Activated naive CD8-positive, alpha-beta T cell treated with anti-CD3 and anti-CD28 coated beads, Interleukin-2, amount 50 U/mL, for 24 hours (primary cell): ENCODE measurements at regions not wholly inside any gene's neighbourhood (a gene's known extent, or its start where the extent isn't known, plus 50 kb on each side); places are given as distances from the start of the nearest gene placed in this dataset.
"Not testable (repeated sequence)": the region's sequence is repeated elsewhere in the genome, so short reads cannot be mapped to it uniquely, and the experiment has no call there.

Source experiments
- ATAC-seq: fragments of 150-1000 bp; cut with Tn5 transposase; one replicate; pipeline ENCODE4 v1.10.0; 2021
- DNase-seq: peaks from one replicate; pipeline ENCODE4 v3.0.0; 2021
- H3K27ac Mint-ChIP-seq: one replicate; pipeline ENCODE4 v1.8.0; 2021; ENCODE audit warnings: mild to moderate bottlenecking, mixed read lengths
- H3K27me3 Mint-ChIP-seq: one replicate; pipeline ENCODE4 v1.8.0; 2021; ENCODE audit warnings: mixed read lengths
- H3K36me3 Mint-ChIP-seq: one replicate; pipeline ENCODE4 v1.8.0; 2021; ENCODE audit warnings: low read depth, mixed read lengths
- H3K4me1 Mint-ChIP-seq: one replicate; pipeline ENCODE4 v1.8.0; 2021; ENCODE audit warnings: mixed read lengths
- H3K4me3 Mint-ChIP-seq: one replicate; pipeline ENCODE4 v1.8.0; 2021; ENCODE audit warnings: mild to moderate bottlenecking, moderate library complexity, mixed read lengths
- H3K9me3 Mint-ChIP-seq: one replicate; pipeline ENCODE4 v1.8.0; 2021; ENCODE audit warnings: mixed read lengths

DNA sequence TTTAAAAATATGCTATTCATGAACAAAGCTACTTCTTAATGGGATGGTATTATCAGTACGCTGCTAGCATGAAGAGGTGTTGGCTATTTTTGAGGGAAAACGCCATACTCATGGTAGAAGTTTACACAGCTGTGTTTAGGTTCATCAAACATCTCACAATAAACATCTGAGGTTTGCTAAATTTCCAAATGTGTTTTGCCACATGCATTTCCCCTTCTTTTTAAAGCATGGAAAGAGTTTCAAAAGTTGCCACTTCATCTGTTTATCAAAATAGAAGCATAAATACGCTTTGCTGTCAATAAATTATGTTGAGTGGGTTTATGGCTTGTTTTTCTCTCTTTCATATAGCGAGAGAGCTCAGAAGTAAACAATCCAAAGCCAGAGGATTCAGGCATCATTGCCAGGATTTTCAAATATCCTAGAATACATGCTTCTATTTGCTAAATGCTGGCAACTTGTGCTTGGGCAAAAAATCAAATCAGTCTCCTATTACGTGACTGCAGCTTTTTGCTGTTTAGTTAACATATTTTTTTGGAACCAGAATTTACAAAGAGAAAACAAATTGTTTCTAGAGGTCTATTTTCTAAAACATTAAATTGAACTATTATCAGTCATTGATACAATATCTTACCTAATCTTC is 1919.9 kb upstream of the LRRTM1 start:
- H3K27ac Mint-ChIP-seq: no peak overlapping the region
- no peaks in the 10 kb centered on the region for H3K36me3 Mint-ChIP-seq
- no peak for ATAC-seq
- H3K27me3 Mint-ChIP-seq: no peaks in the 10 kb centered on the region
- peaks cover 10% of the 10 kb centered on the region for H3K9me3 Mint-ChIP-seq
- H3K4me3 Mint-ChIP-seq: no peak overlapping the region
- H3K4me1 Mint-ChIP-seq: no peaks in the 10 kb centered on the region
- no peak for DNase-seq

DNA sequence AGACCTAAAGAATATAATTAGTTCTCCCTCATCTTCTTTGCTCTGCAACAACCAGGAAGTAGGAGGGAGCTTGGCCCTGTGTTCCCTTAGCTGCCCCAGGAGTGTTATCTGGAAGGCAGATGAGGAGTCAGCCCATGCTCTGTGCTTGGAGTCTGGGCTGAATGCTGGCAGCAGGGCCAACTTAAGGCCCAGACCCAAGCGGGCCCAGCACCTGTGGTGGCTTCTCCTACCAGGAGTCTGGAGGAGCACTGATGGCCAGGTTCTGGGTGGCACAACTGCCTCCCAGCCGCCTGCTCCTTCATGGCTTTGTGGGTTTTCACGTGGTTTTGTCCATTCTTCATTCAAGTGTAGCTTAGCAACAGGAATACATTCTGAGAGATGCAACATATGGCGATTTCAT is 1910.7 kb upstream of the LRRTM1 start:
- no peaks in the 10 kb centered on the region for H3K36me3 Mint-ChIP-seq
- peaks cover 18% of the 10 kb centered on the region for H3K9me3 Mint-ChIP-seq
- H3K4me1 Mint-ChIP-seq: no peaks in the 10 kb centered on the region
- no peak overlapping the region for H3K4me3 Mint-ChIP-seq
- no peak overlapping the region for H3K27ac Mint-ChIP-seq
- no peaks in the 10 kb centered on the region for H3K27me3 Mint-ChIP-seq
- no peak for ATAC-seq
- DNase-seq: no peak

- DNase-seq (no peak), ATAC-seq (no peak)
- H3K36me3 Mint-ChIP-seq: no peaks in the 10 kb centered on the region
- H3K9me3 Mint-ChIP-seq: peaks cover 31% of the 10 kb centered on the region
- H3K4me1 Mint-ChIP-seq: no peaks in the 10 kb centered on the region
- H3K27me3 Mint-ChIP-seq: no peaks in the 10 kb centered on the region
- H3K27ac Mint-ChIP-seq: no peak overlapping the region
- H3K4me3 Mint-ChIP-seq: no peak overlapping the region
Observed at GRCh38 chr2:82199493-82199852, 1894.9 kb upstream of the LRRTM1 start.

DNA sequence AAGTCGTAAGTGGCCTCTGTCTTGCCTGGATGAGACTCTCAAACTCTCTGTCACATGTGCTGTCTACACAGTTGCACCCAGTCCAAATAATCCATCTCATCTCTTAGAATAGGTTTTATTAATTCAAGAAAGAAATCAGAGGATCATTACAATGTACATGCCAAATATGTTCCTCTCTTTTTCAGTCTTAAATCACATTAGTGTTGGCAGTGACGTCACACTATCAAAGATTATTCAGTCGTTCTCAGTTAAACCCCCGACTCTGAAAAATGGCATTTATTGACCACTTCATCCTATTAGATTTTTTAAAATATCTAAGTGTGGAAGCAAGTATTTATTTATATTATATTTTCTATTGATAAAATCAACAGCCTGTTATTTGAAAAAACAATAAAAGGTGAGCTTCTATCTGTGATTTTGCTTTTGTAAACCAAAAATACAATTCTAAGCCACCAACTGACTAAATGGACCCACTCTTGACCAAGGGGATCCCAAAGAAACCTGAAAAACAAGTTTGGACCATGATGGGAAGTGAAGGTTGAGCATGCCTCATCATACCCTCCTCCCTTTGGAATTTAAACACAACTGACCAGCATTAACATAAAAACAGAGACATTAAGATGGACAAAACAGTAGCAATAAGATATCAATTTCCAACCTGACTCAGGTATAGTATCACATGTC is 1894.4 kb upstream of the LRRTM1 start:
- Mint-ChIP-seq H3K9me3 (peaks cover 31% of the 10 kb centered on the region), H3K27ac (no peak overlapping the region), H3K27me3 (no peaks in the 10 kb centered on the region), H3K4me3 (no peak overlapping the region), H3K4me1 (no peaks in the 10 kb centered on the region), H3K36me3 (no peaks in the 10 kb centered on the region)
- ATAC-seq: no peak
- DNase-seq: no peak

- no peak overlapping the region for H3K4me3 Mint-ChIP-seq
Observed at GRCh38 chr2:82182270-82182669, 1877.7 kb upstream of the LRRTM1 start.

GRCh38 chr2:82175210-82175609 is 1870.7 kb upstream of the LRRTM1 start:
- not testable (repeated sequence) for DNase-seq, H3K27me3 Mint-ChIP-seq, H3K27ac Mint-ChIP-seq, ATAC-seq, H3K4me3 Mint-ChIP-seq, H3K4me1 Mint-ChIP-seq, H3K36me3 Mint-ChIP-seq
- H3K9me3 Mint-ChIP-seq: peaks cover 16% of the 10 kb centered on the region

More at GRCh38 chr2:82182270-82182669, 1877.7 kb upstream of the LRRTM1 start:
- H3K9me3 Mint-ChIP-seq: peaks cover 25% of the 10 kb centered on the region
- H3K27me3 Mint-ChIP-seq: no peaks in the 10 kb centered on the region
- no peaks in the 10 kb centered on the region for H3K36me3 Mint-ChIP-seq
- no peak for DNase-seq
- ATAC-seq: no peak
- H3K27ac Mint-ChIP-seq: no peak overlapping the region
- H3K4me1 Mint-ChIP-seq: no peaks in the 10 kb centered on the region

GRCh38 chr2:82172483-82172882 is 1867.9 kb upstream of the LRRTM1 start:
- Mint-ChIP-seq H3K36me3 (no peaks in the 10 kb centered on the region), H3K9me3 (peaks cover 20% of the 10 kb centered on the region), H3K27ac (no peak overlapping the region), H3K4me1 (no peaks in the 10 kb centered on the region), H3K27me3 (no peaks in the 10 kb centered on the region), H3K4me3 (no peak overlapping the region)
- ATAC-seq (no peak), DNase-seq (no peak)

- Mint-ChIP-seq H3K27ac (no peak overlapping the region), H3K27me3 (no peaks in the 10 kb centered on the region), H3K9me3 (peaks cover 14% of the 10 kb centered on the region), H3K4me1 (no peaks in the 10 kb centered on the region), H3K36me3 (no peaks in the 10 kb centered on the region), H3K4me3 (no peak overlapping the region)
- ATAC-seq: no peak
- DNase-seq: no peak
Observed at GRCh38 chr2:82169379-82169778, 1864.8 kb upstream of the LRRTM1 start.

GRCh38 chr2:82165377-82165776 is 1860.8 kb upstream of the LRRTM1 start:
- Mint-ChIP-seq H3K4me3 (no peak overlapping the region), H3K27ac (no peak overlapping the region), H3K9me3 (peaks cover 10% of the 10 kb centered on the region), H3K4me1 (no peaks in the 10 kb centered on the region), H3K27me3 (no peaks in the 10 kb centered on the region), H3K36me3 (no peaks in the 10 kb centered on the region)
- ATAC-seq (no peak), DNase-seq (no peak)

- no peak for ATAC-seq
- H3K9me3 Mint-ChIP-seq: peaks cover 7% of the 10 kb centered on the region
- DNase-seq: no peak
- no peak overlapping the region for H3K4me3 Mint-ChIP-seq
- no peaks in the 10 kb centered on the region for H3K4me1 Mint-ChIP-seq
- H3K27me3 Mint-ChIP-seq: no peaks in the 10 kb centered on the region
- H3K27ac Mint-ChIP-seq: no peak overlapping the region
- no peaks in the 10 kb centered on the region for H3K36me3 Mint-ChIP-seq
Observed at GRCh38 chr2:82158150-82158549, 1853.6 kb upstream of the LRRTM1 start.

- ATAC-seq (no peak), DNase-seq (no peak)
- Mint-ChIP-seq H3K9me3 (peaks cover 7% of the 10 kb centered on the region), H3K36me3 (no peaks in the 10 kb centered on the region), H3K27ac (no peak overlapping the region), H3K4me1 (no peaks in the 10 kb centered on the region), H3K4me3 (no peak overlapping the region), H3K27me3 (no peaks in the 10 kb centered on the region)
Observed at GRCh38 chr2:82155469-82155868, 1850.9 kb upstream of the LRRTM1 start.

GRCh38 chr2:82143343-82143742 is 1838.8 kb upstream of the LRRTM1 start:
- Mint-ChIP-seq H3K9me3 (peaks cover 25% of the 10 kb centered on the region), H3K27ac (no peak overlapping the region), H3K4me3 (no peak overlapping the region), H3K27me3 (no peaks in the 10 kb centered on the region), H3K4me1 (no peaks in the 10 kb centered on the region), H3K36me3 (no peaks in the 10 kb centered on the region)
- DNase-seq (no peak), ATAC-seq (no peak)

- H3K27ac Mint-ChIP-seq: no peak overlapping the region
- no peak overlapping the region for H3K4me3 Mint-ChIP-seq
- DNase-seq (no peak), ATAC-seq (no peak)
- peaks cover 21% of the 10 kb centered on the region for H3K9me3 Mint-ChIP-seq
- no peaks in the 10 kb centered on the region for H3K4me1 Mint-ChIP-seq
- no peaks in the 10 kb centered on the region for H3K36me3 Mint-ChIP-seq
- no peaks in the 10 kb centered on the region for H3K27me3 Mint-ChIP-seq
Observed at GRCh38 chr2:82139979-82140611, 1835.5 kb upstream of the LRRTM1 start.

DNA sequence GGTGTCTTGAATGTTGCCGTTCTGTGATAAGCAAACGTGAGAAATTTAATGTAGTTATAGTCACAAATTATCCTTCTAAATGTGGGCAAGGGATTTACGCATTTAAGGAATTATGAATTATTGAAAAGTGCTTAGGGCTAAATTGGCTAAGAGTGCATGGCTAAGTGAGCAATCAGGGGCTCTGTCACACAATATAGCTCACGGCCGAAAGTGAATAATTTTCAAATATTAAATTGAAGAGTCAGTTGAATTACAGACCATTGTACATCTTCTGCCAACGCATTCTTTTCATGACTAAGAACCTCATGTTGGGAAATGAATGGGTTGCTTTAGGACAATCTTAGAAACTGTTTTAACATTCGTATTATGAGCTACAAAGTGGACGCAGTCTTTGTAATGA is 1832.9 kb upstream of the LRRTM1 start:
- no peaks in the 10 kb centered on the region for H3K27me3 Mint-ChIP-seq
- peaks cover 14% of the 10 kb centered on the region for H3K9me3 Mint-ChIP-seq
- H3K4me3 Mint-ChIP-seq: no peak overlapping the region
- DNase-seq: no peak
- H3K4me1 Mint-ChIP-seq: no peaks in the 10 kb centered on the region
- no peaks in the 10 kb centered on the region for H3K36me3 Mint-ChIP-seq
- ATAC-seq: no peak
- H3K27ac Mint-ChIP-seq: no peak overlapping the region

DNA sequence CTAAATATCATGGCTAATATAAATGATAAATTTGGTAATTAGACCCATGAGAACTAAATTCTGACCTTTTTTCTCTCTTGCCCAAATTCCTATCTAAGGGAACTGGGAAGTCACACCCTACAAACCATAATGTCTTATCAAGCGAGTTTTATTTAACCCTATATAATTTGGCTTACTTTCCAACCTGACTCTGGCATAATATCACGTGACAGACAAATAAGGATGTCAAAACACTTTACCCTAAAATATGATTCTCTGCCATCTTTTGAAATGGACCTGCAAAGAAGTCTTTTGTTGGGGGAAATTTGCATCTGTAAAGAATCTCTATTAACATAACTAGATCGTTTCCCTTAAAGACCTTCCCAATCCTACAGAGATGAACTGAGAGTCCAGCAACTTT is 1823.5 kb upstream of the LRRTM1 start:
- Mint-ChIP-seq H3K4me1 (no peaks in the 10 kb centered on the region), H3K36me3 (no peaks in the 10 kb centered on the region), H3K4me3 (no peak overlapping the region), H3K27me3 (no peaks in the 10 kb centered on the region), H3K9me3 (peaks cover 29% of the 10 kb centered on the region), H3K27ac (no peak overlapping the region)
- DNase-seq: no peak
- no peak for ATAC-seq
